Keratinocyte (primary cell): ENCODE measurements at regions not wholly inside any gene's neighbourhood (a gene's known extent, or its start where the extent isn't known, plus 50 kb on each side); places are given as distances from the start of the nearest gene placed in this dataset.
"Not testable (repeated sequence)": the region's sequence is repeated elsewhere in the genome, so short reads cannot be mapped to it uniquely, and the experiment has no call there.

Experiments
- DNase-seq: peaks from one replicate; pipeline ENCODE4 v3.0.0-alpha.2; 2011; ENCODE audit warnings: low read depth, missing footprints, low spot score
- FAIRE-seq: peaks from 2 replicates; lab custom pipeline; 2011; peaks lifted over from hg19 to GRCh38; lab: Jason Lieb, UNC
- H2AFZ ChIP-seq: 2 replicates; pipeline ENCODE4 v1.6.0; 2012; ENCODE audit warnings: low read length, control low read depth, inconsistent platforms; ENCODE audit not compliant: control insufficient read depth
- H3K27ac ChIP-seq: 2 replicates; pipeline ENCODE4 v1.5.1; 2011; ENCODE audit warnings: low read length; ENCODE audit not compliant: control insufficient read depth, insufficient read depth
- H3K27me3 ChIP-seq: 3 replicates; pipeline ENCODE4 v1.6.0; 2011; ENCODE audit warnings: low read length; ENCODE audit not compliant: control insufficient read depth, insufficient read depth; ENCODE audit errors: extremely low read depth
- H3K36me3 ChIP-seq, 2 experiments: 2 replicates in 1 of 2; 3 replicates in 1 of 2; pipeline ENCODE4 v1.5.1; 2011; ENCODE audit warnings: low read length in 2 of 2, mild to moderate bottlenecking in 1 of 2; ENCODE audit not compliant: control insufficient read depth in 2 of 2, insufficient read depth in 2 of 2; ENCODE audit errors: extremely low read depth in 1 of 2
- H3K4me1 ChIP-seq: 3 replicates; pipeline ENCODE4 v1.5.1; 2011; ENCODE audit warnings: low read length; ENCODE audit not compliant: control insufficient read depth, insufficient read depth; ENCODE audit errors: extremely low read depth
- H3K4me2 ChIP-seq: 3 replicates; pipeline ENCODE4 v1.6.0; 2011; ENCODE audit warnings: low read depth, low read length; ENCODE audit not compliant: control insufficient read depth, insufficient read depth; ENCODE audit errors: extremely low read depth
- H3K4me3 ChIP-seq, 3 experiments: fragments of 200-600 bp in 1 of 3; sonication (generic) in 1 of 3; 2 replicates in 2 of 3; 3 replicates in 1 of 3; pipeline ENCODE4 v1.5.1; 2011 to 2016; ENCODE audit warnings: low read length in 3 of 3, mild to moderate bottlenecking in 3 of 3, control low read depth in 2 of 3, inconsistent platforms in 1 of 3, low read depth in 1 of 3, mixed read lengths in 1 of 3, mixed run types in 1 of 3, moderate library complexity in 1 of 3; ENCODE audit not compliant: control insufficient read depth in 2 of 3, insufficient read depth in 2 of 3; ENCODE audit errors: extremely low read depth in 1 of 3
- H3K79me2 ChIP-seq: 2 replicates; pipeline ENCODE4 v1.6.0; 2012; ENCODE audit warnings: low read length; ENCODE audit not compliant: control insufficient read depth, insufficient read depth
- H3K9ac ChIP-seq: 3 replicates; pipeline ENCODE4 v1.6.0; 2011; ENCODE audit warnings: low read length; ENCODE audit not compliant: control insufficient read depth, insufficient read depth; ENCODE audit errors: extremely low read depth
- H3K9me1 ChIP-seq: 3 replicates; pipeline ENCODE4 v1.6.0; 2011; ENCODE audit warnings: low read length; ENCODE audit not compliant: control insufficient read depth, insufficient read depth; ENCODE audit errors: extremely low read depth
- H3K9me3 ChIP-seq: 2 replicates; pipeline ENCODE4 v1.5.1; 2012; ENCODE audit warnings: low read depth, low read length; ENCODE audit not compliant: control insufficient read depth
- H4K20me1 ChIP-seq: 3 replicates; pipeline ENCODE4 v1.6.0; 2011; ENCODE audit warnings: low read length; ENCODE audit not compliant: control insufficient read depth, insufficient read depth; ENCODE audit errors: extremely low read depth
- CTCF ChIP-seq, 3 experiments: IDR thresholded peaks in 1 of 3; conservative IDR thresholded peaks in 1 of 3; optimal IDR thresholded peaks in 1 of 3; 2 replicates in 2 of 3; 3 replicates in 1 of 3; pipeline versions ENCODE3 to v1.5.1; 2011; ENCODE audit warnings: low read length in 3 of 3, mild to moderate bottlenecking in 3 of 3, moderate library complexity in 2 of 3, control low read depth in 1 of 3, inconsistent platforms in 1 of 3; ENCODE audit not compliant: insufficient read depth in 2 of 3; ENCODE audit errors: extremely low read depth in 1 of 3
- EZH2 ChIP-seq: IDR thresholded peaks from one replicate; pipeline ENCODE4 v1.6.1; 2012; ENCODE audit warnings: inconsistent platforms, mild to moderate bottlenecking, low read length, moderate library complexity
- dilution Hi-C: fragments of 300-500 bp; cut with MboI; formaldehyde crosslinking; loops from one replicate; pipeline ENCODE4 v1.7.0; 2020; ENCODE audit warnings: low sequenced_read_pairs; ENCODE audit not compliant: extremely low pct_ligation_motif_present

- H3K27ac ChIP-seq = no peak overlapping the region
- H3K4me1 ChIP-seq = no peaks in the 10 kb centered on the region
- dilution Hi-C loops = no loop called here
- DNase-seq (no peak), FAIRE-seq (no peak)
- no peaks in the 10 kb centered on the region for H3K36me3 ChIP-seq
- no peaks in the 10 kb centered on the region for H3K27me3 ChIP-seq
- H3K9me3 ChIP-seq = no peaks in the 10 kb centered on the region
- H3K9me1 ChIP-seq = no peaks in the 10 kb centered on the region
- no peaks in the 10 kb centered on the region for H4K20me1 ChIP-seq
- H3K9ac ChIP-seq = no peak overlapping the region
- H3K79me2 ChIP-seq = no peaks in the 10 kb centered on the region
- H3K4me3 ChIP-seq = no peak overlapping the region
- no peak overlapping the region for H2AFZ ChIP-seq
- no peak overlapping the region for H3K4me2 ChIP-seq
- TF ChIP-seq EZH2 (no peak), CTCF (optimal IDR thresholded peaks at IDR 0.05 in 1 of 3, IDR thresholded peaks at IDR 0.05 in 1 of 3, conservative IDR thresholded peaks at IDR 0.05 in 1 of 3; ENCODE audit: extremely low read depth in 1 of 3, insufficient read depth in 2 of 3, low read length in 3 of 3) (no peak)
Measured at GRCh38 chr1:99371413-99371812, 107.1 kb downstream of the PLPPR4 start.

GRCh38 chr1:99374109-99374508 lies 109.8 kb downstream of the PLPPR4 start:
- H3K27me3 ChIP-seq = no peaks in the 10 kb centered on the region
- no peak overlapping the region for H3K9ac ChIP-seq
- no peak overlapping the region for H3K4me2 ChIP-seq
- dilution Hi-C loops = no loop called here
- no peaks in the 10 kb centered on the region for H3K9me1 ChIP-seq
- DNase-seq (no peak), FAIRE-seq (no peak)
- H3K36me3 ChIP-seq = no peaks in the 10 kb centered on the region
- H2AFZ ChIP-seq = no peak overlapping the region
- no peaks in the 10 kb centered on the region for H3K4me1 ChIP-seq
- H3K4me3 ChIP-seq = no peak overlapping the region
- no peaks in the 10 kb centered on the region for H3K79me2 ChIP-seq
- no peaks in the 10 kb centered on the region for H4K20me1 ChIP-seq
- TF ChIP-seq CTCF (optimal IDR thresholded peaks at IDR 0.05 in 1 of 3, IDR thresholded peaks at IDR 0.05 in 1 of 3, conservative IDR thresholded peaks at IDR 0.05 in 1 of 3; ENCODE audit: extremely low read depth in 1 of 3, insufficient read depth in 2 of 3, low read length in 3 of 3) = no peak
- no peak for TF ChIP-seq EZH2
- H3K9me3 ChIP-seq = no peaks in the 10 kb centered on the region
- H3K27ac ChIP-seq = no peak overlapping the region

GRCh38 chr1:99374693-99375092 lies 110.4 kb downstream of the PLPPR4 start:
- dilution Hi-C loops, FAIRE-seq: not testable (repeated sequence)

More at GRCh38 chr1:99374693-99375092, 110.4 kb downstream of the PLPPR4 start:
- not testable (repeated sequence) for H3K9me3 ChIP-seq, H3K4me1 ChIP-seq, DNase-seq, H3K27ac ChIP-seq, H3K9ac ChIP-seq, H3K36me3 ChIP-seq, H3K79me2 ChIP-seq, H3K4me2 ChIP-seq, H3K9me1 ChIP-seq, H3K4me3 ChIP-seq, H3K27me3 ChIP-seq, H4K20me1 ChIP-seq, H2AFZ ChIP-seq
